A673 (cell line): ENCODE measurements at regions not wholly inside any gene's neighbourhood (a gene's known extent, or its start where the extent isn't known, plus 50 kb on each side); places are given as distances from the start of the nearest gene placed in this dataset.

Experiments used
- BruUV-seq: library from RNA; stranded (reverse); fragments of 400-500 nt; replicated peaks from 2 replicates; lab custom pipeline; 2021; lab: Mats Ljungman, UMichigan
- CTCF ChIA-PET: fragments of 300-600 bp; sonication (Branson Sonifier 250); formaldehyde crosslinking; loops from one replicate; lab custom pipeline; 2022; ENCODE audit warnings: antibody characterized with exemption; lab: Charles Lee
- POLR2A ChIA-PET: fragments of 300-600 bp; sonication (Branson Sonifier 250); formaldehyde crosslinking; loops from one replicate; lab custom pipeline; 2022; ENCODE audit warnings: antibody characterized with exemption; ENCODE audit not compliant: low non-redundant PET; lab: Charles Lee
- DNase-seq: peaks from one replicate; pipeline ENCODE4 v3.0.0-alpha.2; 2015; ENCODE audit warnings: low spot score
- H3K27ac ChIP-seq: fragments of 200-600 bp; sonication (generic); 2 replicates; pipeline ENCODE4 v1.5.1; 2016; ENCODE audit warnings: mixed run types, low read depth, mild to moderate bottlenecking, mixed read lengths, antibody characterized with exemption, low read length; ENCODE audit not compliant: poor library complexity, severe bottlenecking
- H3K27me3 ChIP-seq: fragments of 200-600 bp; sonication (generic); replicated peaks from 2 replicates; pipeline ENCODE4 v1.6.1; 2017; ENCODE audit warnings: mixed run types, low read depth, mild to moderate bottlenecking, mixed read lengths, antibody characterized with exemption, low read length; ENCODE audit not compliant: insufficient read depth, poor library complexity
- H3K36me3 ChIP-seq: fragments of 200-600 bp; sonication (generic); 2 replicates; pipeline ENCODE4 v1.6.1; 2016; ENCODE audit warnings: mixed run types, mild to moderate bottlenecking, mixed read lengths, antibody characterized with exemption, low read length; ENCODE audit not compliant: insufficient read depth, poor library complexity, severe bottlenecking
- H3K4me1 ChIP-seq: fragments of 200-600 bp; sonication (generic); 2 replicates; pipeline ENCODE4 v1.6.1; 2017; ENCODE audit warnings: mixed run types, mild to moderate bottlenecking, mixed read lengths, antibody characterized with exemption, low read length; ENCODE audit not compliant: insufficient read depth, poor library complexity, severe bottlenecking
- H3K4me3 ChIP-seq: fragments of 200-600 bp; sonication (generic); 2 replicates; pipeline ENCODE4 v1.5.1; 2016; ENCODE audit warnings: low read depth, mixed run types, mild to moderate bottlenecking, mixed read lengths, low read length; ENCODE audit not compliant: poor library complexity, severe bottlenecking
- H3K9me3 ChIP-seq: fragments of 200-600 bp; sonication (generic); 2 replicates; pipeline ENCODE4 v1.6.1; 2016; ENCODE audit warnings: mixed run types, low read depth, mild to moderate bottlenecking, mixed read lengths, antibody characterized with exemption, low read length; ENCODE audit not compliant: poor library complexity, severe bottlenecking
- CTCF ChIP-seq: fragments of 300-800, 200-600 bp; sonication (generic); conservative IDR thresholded peaks from 2 replicates; pipeline ENCODE4 v1.5.1; 2017; ENCODE audit warnings: low read depth, mild to moderate bottlenecking, antibody characterized with exemption, low read length, moderate library complexity, mixed read lengths
- EZH2 ChIP-seq: fragments of 200-600 bp; sonication (generic); IDR thresholded peaks from 2 replicates; pipeline ENCODE4 v1.6.1; 2017; ENCODE audit warnings: borderline replicate concordance, low read depth, mild to moderate bottlenecking, mixed read lengths, antibody characterized with exemption, low read length; ENCODE audit not compliant: poor library complexity, severe bottlenecking
- intact Hi-C: fragments of 100-400 bp; cut with micrococcal nuclease; formaldehyde crosslinking; loops from one replicate; pipeline ENCODE4 v1.10.0; 2022; ENCODE audit not compliant: unreplicated experiment

GRCh38 chr12:20317554-20317953 lies 50.8 kb upstream of the PDE3A start:
- no peak for DNase-seq
- no peaks in the 10 kb centered on the region for H3K27me3 ChIP-seq
- CTCF ChIA-PET: no interaction called here
- no TSS peak for BruUV-seq
- no peaks in the 10 kb centered on the region for H3K9me3 ChIP-seq
- intact Hi-C loops: no loop called here
- no peak overlapping the region for H3K4me3 ChIP-seq
- no peak for TF ChIP-seq EZH2
- no peak for TF ChIP-seq CTCF
- H3K27ac ChIP-seq: no peak overlapping the region
- POLR2A ChIA-PET: no interaction called here
- H3K4me1 ChIP-seq: no peaks in the 10 kb centered on the region
- no peaks in the 10 kb centered on the region for H3K36me3 ChIP-seq
